Naive thymus-derived CD4-positive, alpha-beta T cell (primary cell): ENCODE measurements at regions not wholly inside any gene's neighbourhood (a gene's known extent, or its start where the extent isn't known, plus 50 kb on each side); places are given as distances from the start of the nearest gene placed in this dataset.

Experiments used
- ATAC-seq: fragments of 150-1000 bp; cut with Tn5 transposase; 2 replicates; pipeline ENCODE4 v1.10.0; 2021; ENCODE audit warnings: mild to moderate bottlenecking, moderate library complexity
- CTCF ChIA-PET: fragments of 350-600 bp; sonication (Branson Sonifier 250); formaldehyde crosslinking; loops from one replicate; lab custom pipeline; 2021; ENCODE audit warnings: antibody characterized with exemption; lab: Charles Lee
- POLR2A ChIA-PET: fragments of 350-600 bp; sonication (Branson Sonifier 250); formaldehyde crosslinking; loops from one replicate; lab custom pipeline; 2021; ENCODE audit warnings: antibody characterized with exemption, inconsistent platforms; lab: Charles Lee
- DNase-seq, 9 donors: peaks; one replicate each; pipeline versions ENCODE4 v3.0.0 to v3.0.0-alpha.2; 2020 to 2022; ENCODE audit warnings: mixed read lengths in 1 of 9
- H3K27ac ChIP-seq: one replicate; pipeline ENCODE4 v1.7.0; 2013; ENCODE audit warnings: mild to moderate bottlenecking, low read depth, low read length, moderate library complexity
- H3K27me3 ChIP-seq, 2 donors: one replicate each; pipeline ENCODE4 v1.7.0; 2013; ENCODE audit warnings: low read length in 2 of 2, mild to moderate bottlenecking in 2 of 2, moderate library complexity in 2 of 2; ENCODE audit not compliant: control insufficient read depth in 2 of 2, insufficient read depth in 2 of 2
- H3K36me3 ChIP-seq, 3 experiments: 1 replicate in 2 of 3; 2 replicates in 1 of 3; pipeline ENCODE4 v1.7.0; 2013; ENCODE audit warnings: low read length in 3 of 3, mild to moderate bottlenecking in 3 of 3, moderate library complexity in 1 of 3; ENCODE audit not compliant: insufficient read depth in 3 of 3, control insufficient read depth in 2 of 3
- H3K4me1 ChIP-seq, 2 donors: one replicate each; pipeline ENCODE4 v1.7.0; 2013; ENCODE audit warnings: low read length in 2 of 2, mild to moderate bottlenecking in 2 of 2, moderate library complexity in 1 of 2; ENCODE audit not compliant: control insufficient read depth in 2 of 2, insufficient read depth in 2 of 2
- H3K4me3 ChIP-seq: 2 replicates; pipeline ENCODE4 v1.7.0; 2013; ENCODE audit warnings: mild to moderate bottlenecking, low read length
- H3K9me3 ChIP-seq, 3 experiments: 1 replicate in 2 of 3; 2 replicates in 1 of 3; pipeline ENCODE4 v1.7.0; 2013; ENCODE audit warnings: low read length in 3 of 3; ENCODE audit not compliant: control insufficient read depth in 2 of 3
- H3K27ac Mint-ChIP-seq, 9 donors: one replicate each; pipeline ENCODE4 v1.8.0; 2020 to 2022; ENCODE audit warnings: mixed read lengths in 9 of 9, mild to moderate bottlenecking in 8 of 9, moderate library complexity in 5 of 9, inconsistent platforms in 2 of 9
- H3K27me3 Mint-ChIP-seq, 5 donors: one replicate each; pipeline ENCODE4 v1.8.0; 2021 to 2022; ENCODE audit warnings: mixed read lengths in 5 of 5, mild to moderate bottlenecking in 1 of 5
- H3K36me3 Mint-ChIP-seq, 5 donors: one replicate each; pipeline ENCODE4 v1.8.0; 2020 to 2022; ENCODE audit warnings: mixed read lengths in 5 of 5, mild to moderate bottlenecking in 3 of 5, inconsistent platforms in 1 of 5
- H3K4me1 Mint-ChIP-seq, 7 donors: one replicate each; pipeline ENCODE4 v1.8.0; 2020 to 2022; ENCODE audit warnings: mixed read lengths in 7 of 7, mild to moderate bottlenecking in 3 of 7, inconsistent platforms in 1 of 7
- H3K4me3 Mint-ChIP-seq, 10 donors: one replicate each; pipeline ENCODE4 v1.8.0; 2020 to 2022; ENCODE audit warnings: mild to moderate bottlenecking in 10 of 10, mixed read lengths in 10 of 10, moderate library complexity in 6 of 10, inconsistent platforms in 2 of 10
- H3K9me3 Mint-ChIP-seq, 11 donors: one replicate each; pipeline ENCODE4 v1.8.0; 2020 to 2022; ENCODE audit warnings: mixed read lengths in 11 of 11, mild to moderate bottlenecking in 4 of 11, inconsistent platforms in 1 of 11, moderate library complexity in 1 of 11
- intact Hi-C, 2 donors: fragments of 100-400 bp; cut with micrococcal nuclease; formaldehyde crosslinking; loops; one replicate each; pipeline ENCODE4 v1.15.1; 2023

- H3K36me3 ChIP-seq: no peaks in the 10 kb centered on the region
- no peak overlapping the region for H3K27ac ChIP-seq
- Mint-ChIP-seq H3K36me3 (no peaks in the 10 kb centered on the region), H3K27ac (no peak overlapping the region), H3K9me3 (no peaks in the 10 kb centered on the region), H3K4me1 (peaks cover 0 to 5% (median 0%) of the 10 kb centered on the region in 7 donors), H3K27me3 (peaks cover 0 to 5% (median 0%) of the 10 kb centered on the region in 5 donors), H3K4me3 (no peak overlapping the region)
- no peak for ATAC-seq
- no peaks in the 10 kb centered on the region for H3K27me3 ChIP-seq
- intact Hi-C loops: no loop called here
- H3K4me1 ChIP-seq: no peaks in the 10 kb centered on the region
- H3K9me3 ChIP-seq: no peaks in the 10 kb centered on the region
- H3K4me3 ChIP-seq: no peak overlapping the region
- ChIA-PET CTCF (no interaction called here), POLR2A (no interaction called here)
- no peak for DNase-seq
These were observed 62.2 kb downstream of the DIPK2A start for GRCh38 chr3:144033863-144034262.

DNA sequence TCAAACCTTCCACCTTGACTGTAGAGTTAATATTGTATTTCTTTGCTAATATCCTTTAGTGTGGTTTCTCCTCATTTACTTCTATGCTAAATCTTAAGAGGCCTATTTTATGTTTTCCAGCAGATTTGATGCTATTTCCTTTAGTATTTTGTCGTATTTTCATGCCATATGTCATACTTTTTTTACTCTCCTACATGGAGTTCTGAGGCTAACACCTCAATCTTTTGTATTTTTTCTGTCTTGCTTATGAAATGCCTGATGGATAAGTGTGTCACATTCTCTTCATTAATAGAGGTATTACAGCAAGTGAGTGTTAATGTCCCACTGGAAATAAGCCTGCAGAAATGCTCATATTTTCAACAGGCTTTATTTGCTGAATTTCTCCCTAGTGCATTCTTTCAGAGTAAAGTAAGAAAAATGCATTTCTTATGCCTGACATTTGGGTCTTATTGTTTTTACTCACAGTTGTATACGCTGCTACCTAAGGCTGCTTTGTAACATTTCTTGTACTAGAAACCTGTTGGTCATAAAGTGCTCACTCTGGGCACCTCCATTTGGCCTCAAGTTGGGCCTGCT lies 63.2 kb downstream of the DIPK2A start:
- no peak overlapping the region for H3K4me3 ChIP-seq
- no peaks in the 10 kb centered on the region for H3K9me3 ChIP-seq
- Mint-ChIP-seq H3K27me3 (peaks cover 0 to 7% (median 0%) of the 10 kb centered on the region in 5 donors), H3K4me3 (no peak overlapping the region), H3K36me3 (no peaks in the 10 kb centered on the region), H3K9me3 (no peaks in the 10 kb centered on the region), H3K4me1 (peaks cover 0 to 5% (median 0%) of the 10 kb centered on the region in 7 donors), H3K27ac (no peak overlapping the region)
- H3K4me1 ChIP-seq: no peaks in the 10 kb centered on the region
- DNase-seq: no peak
- H3K36me3 ChIP-seq: no peaks in the 10 kb centered on the region
- ATAC-seq: no peak
- intact Hi-C loops: no loop called here
- ChIA-PET POLR2A (no interaction called here), CTCF (no interaction called here)
- no peak overlapping the region for H3K27ac ChIP-seq
- no peaks in the 10 kb centered on the region for H3K27me3 ChIP-seq

DNA sequence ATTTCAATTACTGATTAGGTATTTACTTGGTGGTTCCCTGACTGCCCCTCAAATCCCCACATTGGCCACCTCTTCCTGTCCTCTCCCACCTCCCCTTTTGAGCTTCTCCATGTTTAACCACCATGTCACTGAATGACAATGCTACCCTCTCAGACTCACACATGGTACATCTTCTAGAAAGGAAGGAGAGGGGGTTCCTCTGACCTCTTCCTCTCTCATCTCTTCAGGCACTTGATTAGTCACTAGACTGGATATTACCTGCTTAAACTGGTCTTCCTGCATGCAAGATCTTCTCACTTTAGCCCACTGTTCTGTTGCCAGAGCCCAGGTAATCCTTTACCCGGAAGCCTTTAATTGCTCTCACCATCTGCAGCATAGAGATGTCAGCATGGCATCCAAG lies 64.9 kb downstream of the DIPK2A start:
- H3K27ac ChIP-seq: no peak overlapping the region
- intact Hi-C loops: no loop called here
- no peaks in the 10 kb centered on the region for H3K9me3 ChIP-seq
- ChIA-PET POLR2A (no interaction called here), CTCF (no interaction called here)
- no peaks in the 10 kb centered on the region for H3K36me3 Mint-ChIP-seq
- no peaks in the 10 kb centered on the region for H3K4me1 ChIP-seq
- DNase-seq (no peak), ATAC-seq (no peak)
- H3K4me3 Mint-ChIP-seq: no peak overlapping the region
- H3K36me3 ChIP-seq: no peaks in the 10 kb centered on the region
- peaks cover 0 to 5% (median 0%) of the 10 kb centered on the region in 7 donors for H3K4me1 Mint-ChIP-seq
- H3K27me3 ChIP-seq: no peaks in the 10 kb centered on the region
- no peak overlapping the region for H3K27ac Mint-ChIP-seq
- H3K27me3 Mint-ChIP-seq: peaks cover 0 to 11% (median 5%) of the 10 kb centered on the region in 5 donors
- H3K9me3 Mint-ChIP-seq: no peaks in the 10 kb centered on the region
- H3K4me3 ChIP-seq: no peak overlapping the region

- CTCF ChIA-PET: interaction anchor here (0.6 kb wide), 1 partner anchor 357 kb away, joined by 5 read pairs; no protein-coding TSS in a partner anchor
- Mint-ChIP-seq H3K27ac (no peak overlapping the region), H3K4me3 (no peak overlapping the region), H3K36me3 (no peaks in the 10 kb centered on the region), H3K9me3 (no peaks in the 10 kb centered on the region), H3K27me3 (peaks cover 0 to 23% (median 5%) of the 10 kb centered on the region in 5 donors), H3K4me1 (no peaks in the 10 kb centered on the region)
- ATAC-seq: no peak
- Histone ChIP-seq H3K36me3 (no peaks in the 10 kb centered on the region), H3K27ac (no peak overlapping the region), H3K9me3 (no peaks in the 10 kb centered on the region), H3K4me3 (no peak overlapping the region), H3K27me3 (no peaks in the 10 kb centered on the region), H3K4me1 (no peaks in the 10 kb centered on the region)
- no peak for DNase-seq
- intact Hi-C loops: no loop called here
- POLR2A ChIA-PET: no interaction called here
These were observed 68.0 kb downstream of the DIPK2A start for GRCh38 chr3:144039661-144040060.

DNA sequence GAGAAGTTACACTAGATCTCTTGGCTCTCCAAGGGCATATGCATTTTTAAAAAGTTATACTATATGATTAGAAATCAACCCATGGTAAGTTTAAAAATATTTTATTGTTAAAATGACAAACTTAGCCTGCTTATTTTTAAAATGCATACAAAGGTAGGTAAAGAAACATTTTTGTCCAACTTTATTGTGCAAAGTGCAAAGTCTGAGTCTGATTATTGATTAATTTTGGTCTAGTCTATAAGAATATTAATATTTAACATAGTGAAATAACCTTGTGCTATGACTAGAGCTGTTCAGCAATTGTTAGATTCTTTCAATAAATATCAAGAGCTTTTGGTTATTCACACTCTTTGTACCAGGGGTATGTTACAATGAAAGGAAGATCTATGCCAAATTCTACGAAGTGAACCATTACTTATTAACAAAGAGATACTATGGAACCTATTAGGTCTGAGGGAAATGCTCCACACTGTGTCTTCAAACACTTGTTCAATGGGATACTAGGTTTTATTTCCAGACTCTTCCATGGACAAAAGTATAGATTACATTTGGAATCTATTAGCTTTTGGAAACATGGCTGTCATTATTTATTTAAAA lies 70.4 kb downstream of the DIPK2A start:
- DNase-seq (no peak), ATAC-seq (no peak)
- Mint-ChIP-seq H3K27ac (no peak overlapping the region), H3K4me3 (no peak overlapping the region), H3K36me3 (no peaks in the 10 kb centered on the region), H3K4me1 (no peaks in the 10 kb centered on the region), H3K9me3 (no peaks in the 10 kb centered on the region), H3K27me3 (peaks cover 0 to 22% (median 5%) of the 10 kb centered on the region in 5 donors)
- Histone ChIP-seq H3K27ac (no peak overlapping the region), H3K4me3 (no peak overlapping the region), H3K27me3 (peaks cover 0 to 4% of the 10 kb centered on the region in 2 donors), H3K4me1 (no peaks in the 10 kb centered on the region), H3K9me3 (no peaks in the 10 kb centered on the region), H3K36me3 (no peaks in the 10 kb centered on the region)
- intact Hi-C loops: no loop called here
- ChIA-PET POLR2A (no interaction called here), CTCF (interaction anchor here (0.7 kb wide), 1 partner anchor 126 kb away, joined by 3 read pairs; no protein-coding TSS in a partner anchor)

GRCh38 chr3:144045766-144046165 lies 74.1 kb downstream of the DIPK2A start:
- no peaks in the 10 kb centered on the region for H3K36me3 Mint-ChIP-seq
- H3K4me3 Mint-ChIP-seq: no peak overlapping the region
- ATAC-seq: no peak
- no peaks in the 10 kb centered on the region for H3K9me3 ChIP-seq
- no peak overlapping the region for H3K4me3 ChIP-seq
- no peak for DNase-seq
- no peaks in the 10 kb centered on the region for H3K9me3 Mint-ChIP-seq
- no peaks in the 10 kb centered on the region for H3K4me1 ChIP-seq
- CTCF ChIA-PET: no interaction called here
- POLR2A ChIA-PET: no interaction called here
- peaks cover 0 to 4% of the 10 kb centered on the region in 2 donors for H3K27me3 ChIP-seq
- intact Hi-C loops: no loop called here
- no peaks in the 10 kb centered on the region for H3K4me1 Mint-ChIP-seq
- no peak overlapping the region for H3K27ac Mint-ChIP-seq
- peaks cover 0 to 25% (median 5%) of the 10 kb centered on the region in 5 donors for H3K27me3 Mint-ChIP-seq
- no peak overlapping the region for H3K27ac ChIP-seq
- H3K36me3 ChIP-seq: no peaks in the 10 kb centered on the region

DNA sequence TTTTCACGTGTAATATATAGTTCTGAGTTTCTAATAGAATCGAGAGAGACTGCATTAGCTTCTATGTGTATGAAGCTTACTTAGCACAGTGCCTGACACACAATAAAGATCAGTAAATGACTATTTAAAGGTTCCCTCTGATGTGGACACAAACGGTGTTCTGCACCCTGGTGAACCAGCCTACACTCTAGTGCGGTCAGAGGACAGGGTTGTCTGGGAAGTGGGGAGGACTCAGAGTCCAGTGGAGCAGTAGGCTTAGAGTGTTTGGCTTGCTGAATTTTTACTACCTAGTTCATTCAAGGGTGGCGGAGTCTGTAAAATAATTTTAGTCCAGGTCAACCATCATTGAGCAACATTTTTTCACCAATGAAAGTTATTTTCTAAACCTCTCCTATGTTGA lies 77.8 kb downstream of the DIPK2A start:
- ChIA-PET POLR2A (no interaction called here), CTCF (no interaction called here)
- DNase-seq: no peak
- Histone ChIP-seq H3K4me1 (no peaks in the 10 kb centered on the region), H3K9me3 (no peaks in the 10 kb centered on the region), H3K4me3 (no peak overlapping the region), H3K27me3 (peaks cover 0 to 4% of the 10 kb centered on the region in 2 donors), H3K27ac (no peak overlapping the region), H3K36me3 (no peaks in the 10 kb centered on the region)
- no peak for ATAC-seq
- Mint-ChIP-seq H3K4me3 (no peak overlapping the region), H3K27me3 (peaks cover 0 to 8% (median 0%) of the 10 kb centered on the region in 5 donors), H3K9me3 (no peaks in the 10 kb centered on the region), H3K36me3 (no peaks in the 10 kb centered on the region), H3K27ac (no peak overlapping the region), H3K4me1 (no peaks in the 10 kb centered on the region)
- intact Hi-C loops: no loop called here
